ENCODE measurements at regions not wholly inside any gene's neighbourhood (a gene's known extent, or its start where the extent isn't known, plus 50 kb on each side); places are given as distances from the start of the nearest gene placed in this dataset.

- Histone ChIP-seq H3K79me2 (ENCODE audit: control insufficient read depth in 1 of 2, insufficient read depth in 2 of 2, low read length in 2 of 2) (no peaks in the 10 kb centered on the region), H3K36me3 (ENCODE audit: control insufficient read depth in 2 of 4, insufficient read depth in 4 of 4, low read length in 3 of 4) (no peaks in the 10 kb centered on the region), H3K9me3 (ENCODE audit: insufficient read depth in 2 of 2, low read depth in 1 of 2, low read length in 1 of 2) (no peaks in the 10 kb centered on the region), H2BK15ac (ENCODE audit: low read length) (no peak overlapping the region), H3K4ac (replicated peaks; ENCODE audit: insufficient read length, low read depth, low read length) (no peak overlapping the region), H2BK120ac (replicated peaks; ENCODE audit: low read depth, low read length) (no peak overlapping the region), H3K4me2 (ENCODE audit: insufficient read depth in 1 of 2, low read depth in 2 of 2, low read length in 2 of 2) (no peak overlapping the region), H4K8ac (ENCODE audit: extremely low read depth, insufficient read depth, low read length) (no peak overlapping the region), H3K23ac (ENCODE audit: insufficient read length) (no peak overlapping the region), H4K91ac (replicated peaks; ENCODE audit: insufficient read length, low read length) (no peak overlapping the region), H3K23me2 (ENCODE audit: low read depth, low read length) (no peaks in the 10 kb centered on the region), H2AFZ (ENCODE audit: low read length) (no peak overlapping the region), H3K79me1 (ENCODE audit: low read depth, low read length) (no peaks in the 10 kb centered on the region), H3K56ac (replicated peaks; ENCODE audit: insufficient read length, low read depth, low read length) (no peak overlapping the region), H3K4me1 (replicated peaks in 1 of 4; ENCODE audit: control insufficient read depth in 3 of 4, insufficient read depth in 4 of 4, low read length in 3 of 4) (no peaks in the 10 kb centered on the region), H3K4me3 (ENCODE audit: extremely low read depth in 1 of 4, insufficient read depth in 2 of 4, low read depth in 3 of 4, low read length in 4 of 4) (no peak overlapping the region), H3K18ac (ENCODE audit: extremely low read depth, low read length) (no peak overlapping the region), H3K27ac (ENCODE audit: low read depth, low read length) (no peak overlapping the region), H2AK5ac (ENCODE audit: low read depth, low read length) (no peak overlapping the region), H4K5ac (ENCODE audit: insufficient read length, low read depth, low read length) (no peak overlapping the region), H4K20me1 (replicated peaks in 1 of 2; ENCODE audit: control insufficient read depth in 1 of 2, insufficient read depth in 2 of 2, low read length in 2 of 2) (no peaks in the 10 kb centered on the region), H2BK20ac (ENCODE audit: low read length) (no peak overlapping the region), H3K14ac (ENCODE audit: insufficient read length) (no peak overlapping the region), H3K27me3 (replicated peaks in 1 of 4; ENCODE audit: control insufficient read depth in 3 of 4, extremely low read depth in 1 of 4, insufficient read depth in 3 of 4, low read length in 3 of 4) (no peaks in the 10 kb centered on the region), H2BK12ac (ENCODE audit: low read depth, low read length) (no peak overlapping the region), H3K9ac (replicated peaks in 1 of 4; ENCODE audit: extremely low read depth in 1 of 4, low read depth in 3 of 4, low read length in 3 of 4) (no peak overlapping the region), H2BK5ac (ENCODE audit: low read depth, low read length) (no peak overlapping the region)
- DNase-seq (ENCODE audit: low read depth in 1 of 2, low spot score in 2 of 2) = no peak
- CTCF ChIA-PET (ENCODE audit: partially characterized antibody) = no interaction called here
- POLR2A ChIA-PET (ENCODE audit: partially characterized antibody) = no interaction called here
- no peak for FAIRE-seq
- WGBS, 2 experiments (ENCODE audit: extremely low coverage in 1 of 2, insufficient coverage in 1 of 2, insufficient read length in 1 of 2, insufficient replicate concordance in 2 of 2, low coverage in 1 of 2, low lambda C conversion rate in 2 of 2, missing lambda C conversion rate in 1 of 2) = 88% methylated on average over 1 of the region's 1 CpG; no CpG with 5 or more reads in 1 of the 2 experiments
- TF ChIP-seq SIRT6 (IDR thresholded peaks at IDR 0.05; ENCODE audit: low read length) (no peak), TBP (IDR thresholded peaks at IDR 0.05; ENCODE audit: low read depth, low read length) (no peak), E2F6 (IDR thresholded peaks at IDR 0.05) (no peak), TAF1 (IDR thresholded peaks at IDR 0.05; ENCODE audit: low read depth, low read length) (no peak), RBBP5 (IDR thresholded peaks at IDR 0.05; ENCODE audit: borderline replicate concordance, low read depth, low read length) (no peak), KDM1A (IDR thresholded peaks at IDR 0.05; ENCODE audit: borderline replicate concordance, low read length) (no peak), EZH2 (IDR thresholded peaks at IDR 0.05; ENCODE audit: low read depth, low read length, severe bottlenecking) (no peak), BRCA1 (IDR thresholded peaks at IDR 0.05; ENCODE audit: low read depth, low read length) (no peak), JUND (IDR thresholded peaks at IDR 0.05; ENCODE audit: low read length) (no peak), POU5F1 (IDR thresholded peaks at IDR 0.05; ENCODE audit: low read depth, low read length) (no peak), SP1 (IDR thresholded peaks at IDR 0.05; ENCODE audit: low read depth, low read length) (no peak), CHD1 (IDR thresholded peaks at IDR 0.05; ENCODE audit: low read depth, low read length) (no peak), KDM5A (IDR thresholded peaks at IDR 0.05; ENCODE audit: low read length) (no peak), RAD21 (IDR thresholded peaks at IDR 0.05 in 1 of 2, conservative IDR thresholded peaks at IDR 0.05 in 1 of 2; ENCODE audit: low read depth in 2 of 2, low read length in 2 of 2) (no peak), SAP30 (IDR thresholded peaks at IDR 0.05; ENCODE audit: insufficient read depth, insufficient replicate concordance, low read length) (no peak), GTF2F1 (IDR thresholded peaks at IDR 0.05; ENCODE audit: borderline replicate concordance, low read depth, low read length) (no peak)
These were observed 124.0 kb upstream of the COX7C start for GRCh38 chr5:86493777-86494176.

Data from H1 (cell line).